Calu3 (cell line): ENCODE measurements at regions not wholly inside any gene's neighbourhood (a gene's known extent, or its start where the extent isn't known, plus 50 kb on each side); places are given as distances from the start of the nearest gene placed in this dataset.
"Not testable (repeated sequence)": the region's sequence is repeated elsewhere in the genome, so short reads cannot be mapped to it uniquely, and the experiment has no call there.

ENCODE experiments used
- BruUV-seq: library from RNA; stranded (reverse); fragments of 400-500 nt; replicated peaks from 2 replicates; lab custom pipeline; 2021; lab: Mats Ljungman, UMichigan
- CTCF ChIA-PET: fragments of 300-600 bp; sonication (Branson Sonifier 250); formaldehyde crosslinking; loops from one replicate; lab custom pipeline; 2022; ENCODE audit warnings: antibody characterized with exemption; lab: Charles Lee
- DNase-seq: peaks from one replicate; pipeline ENCODE4 v3.0.0; 2022
- H3K27ac Mint-ChIP-seq: one replicate; pipeline ENCODE4 v1.8.0; 2022; ENCODE audit warnings: mixed read lengths; ENCODE audit not compliant: unreplicated experiment
- H3K27me3 Mint-ChIP-seq: one replicate; pipeline ENCODE4 v1.8.0; 2022; ENCODE audit warnings: mixed read lengths; ENCODE audit not compliant: unreplicated experiment
- H3K36me3 Mint-ChIP-seq: one replicate; pipeline ENCODE4 v1.8.0; 2022; ENCODE audit warnings: mild to moderate bottlenecking, moderate library complexity, mixed read lengths; ENCODE audit not compliant: insufficient read depth, unreplicated experiment
- H3K4me1 Mint-ChIP-seq: one replicate; pipeline ENCODE4 v1.8.0; 2022; ENCODE audit warnings: mild to moderate bottlenecking, low read depth, mixed read lengths; ENCODE audit not compliant: unreplicated experiment
- H3K4me3 Mint-ChIP-seq: one replicate; pipeline ENCODE4 v1.8.0; 2022; ENCODE audit warnings: mild to moderate bottlenecking, low read depth, moderate library complexity, mixed read lengths; ENCODE audit not compliant: unreplicated experiment
- H3K9me3 Mint-ChIP-seq: one replicate; pipeline ENCODE4 v1.8.0; 2022; ENCODE audit warnings: low read depth, mixed read lengths; ENCODE audit not compliant: unreplicated experiment
- CTCF ChIP-seq: fragments of 200-600 bp; IDR thresholded peaks from one replicate; pipeline ENCODE4 v1.8.0; 2022; ENCODE audit warnings: antibody characterized with exemption; ENCODE audit not compliant: unreplicated experiment
- intact Hi-C: fragments of 100-400 bp; cut with micrococcal nuclease; formaldehyde crosslinking; loops from one replicate; pipeline ENCODE4 v1.10.0; 2022; ENCODE audit not compliant: unreplicated experiment

- no peak overlapping the region for H3K27ac Mint-ChIP-seq
- no peak for DNase-seq
- CTCF ChIA-PET: no interaction called here
- no peaks in the 10 kb centered on the region for H3K4me1 Mint-ChIP-seq
- no peak overlapping the region for H3K4me3 Mint-ChIP-seq
- H3K27me3 Mint-ChIP-seq: no peaks in the 10 kb centered on the region
- peaks cover 3% of the 10 kb centered on the region for H3K9me3 Mint-ChIP-seq
- no peaks in the 10 kb centered on the region for H3K36me3 Mint-ChIP-seq
- no peak for TF ChIP-seq CTCF
- intact Hi-C loops: no loop called here
- BruUV-seq: no TSS peak
These were observed 443.7 kb downstream of the DIRAS2 start for GRCh38 chr9:90198956-90199355.

- Mint-ChIP-seq H3K27ac (no peak overlapping the region), H3K27me3 (no peaks in the 10 kb centered on the region), H3K9me3 (peaks cover 3% of the 10 kb centered on the region), H3K4me3 (no peak overlapping the region), H3K36me3 (no peaks in the 10 kb centered on the region), H3K4me1 (no peaks in the 10 kb centered on the region)
- CTCF ChIA-PET: no interaction called here
- TF ChIP-seq CTCF: no peak
- DNase-seq: no peak
- intact Hi-C loops: no loop called here
- no TSS peak for BruUV-seq
These were observed 440.9 kb downstream of the DIRAS2 start for GRCh38 chr9:90201766-90202165.

- BruUV-seq: no TSS peak
- no peak overlapping the region for H3K27ac Mint-ChIP-seq
- no peak for TF ChIP-seq CTCF
- CTCF ChIA-PET: no interaction called here
- intact Hi-C loops: no loop called here
- no peaks in the 10 kb centered on the region for H3K36me3 Mint-ChIP-seq
- no peak overlapping the region for H3K4me3 Mint-ChIP-seq
- DNase-seq: no peak
- H3K4me1 Mint-ChIP-seq: no peaks in the 10 kb centered on the region
- no peaks in the 10 kb centered on the region for H3K27me3 Mint-ChIP-seq
- no peaks in the 10 kb centered on the region for H3K9me3 Mint-ChIP-seq
These were observed 438.3 kb downstream of the DIRAS2 start for GRCh38 chr9:90204128-90204831.

- DNase-seq, H3K27ac Mint-ChIP-seq, H3K27me3 Mint-ChIP-seq, H3K36me3 Mint-ChIP-seq, intact Hi-C loops, BruUV-seq, H3K4me1 Mint-ChIP-seq, H3K9me3 Mint-ChIP-seq, CTCF ChIA-PET, H3K4me3 Mint-ChIP-seq: not testable (repeated sequence)
These were observed 429.6 kb downstream of the DIRAS2 start for GRCh38 chr9:90213045-90213444.

GRCh38 chr9:90219548-90220118 is 423.0 kb downstream of the DIRAS2 start:
- Mint-ChIP-seq H3K9me3 (no peaks in the 10 kb centered on the region), H3K36me3 (no peaks in the 10 kb centered on the region)
- CTCF ChIA-PET: no interaction called here

GRCh38 chr9:90221899-90222298 is 420.7 kb downstream of the DIRAS2 start:
- intact Hi-C loops: loop anchor here (10.0 kb wide), 1 partner anchor 653 kb away; no protein-coding TSS in a partner anchor
- H3K27me3 Mint-ChIP-seq, H3K36me3 Mint-ChIP-seq, H3K27ac Mint-ChIP-seq, H3K9me3 Mint-ChIP-seq, CTCF ChIA-PET, BruUV-seq, H3K4me3 Mint-ChIP-seq, DNase-seq: not testable (repeated sequence)
- peaks cover 13% of the 10 kb centered on the region for H3K4me1 Mint-ChIP-seq

More at GRCh38 chr9:90219548-90220118, 423.0 kb downstream of the DIRAS2 start:
- BruUV-seq: no TSS peak
- Mint-ChIP-seq H3K27ac (no peak overlapping the region), H3K4me3 (peak overlapping the region; percentile 58), H3K27me3 (no peaks in the 10 kb centered on the region), H3K4me1 (peaks cover 7% of the 10 kb centered on the region)
- DNase-seq: peak; percentile 63
- intact Hi-C loops: loop anchor here (1.0 to 10.0 kb wide), 2 partner anchors 77 to 655 kb away; no protein-coding TSS in a partner anchor
- TF ChIP-seq CTCF: peak; percentile 74
